ENCODE measurements at regions not wholly inside any gene's neighbourhood (a gene's known extent, or its start where the extent isn't known, plus 50 kb on each side); places are given as distances from the start of the nearest gene placed in this dataset.

DNA sequence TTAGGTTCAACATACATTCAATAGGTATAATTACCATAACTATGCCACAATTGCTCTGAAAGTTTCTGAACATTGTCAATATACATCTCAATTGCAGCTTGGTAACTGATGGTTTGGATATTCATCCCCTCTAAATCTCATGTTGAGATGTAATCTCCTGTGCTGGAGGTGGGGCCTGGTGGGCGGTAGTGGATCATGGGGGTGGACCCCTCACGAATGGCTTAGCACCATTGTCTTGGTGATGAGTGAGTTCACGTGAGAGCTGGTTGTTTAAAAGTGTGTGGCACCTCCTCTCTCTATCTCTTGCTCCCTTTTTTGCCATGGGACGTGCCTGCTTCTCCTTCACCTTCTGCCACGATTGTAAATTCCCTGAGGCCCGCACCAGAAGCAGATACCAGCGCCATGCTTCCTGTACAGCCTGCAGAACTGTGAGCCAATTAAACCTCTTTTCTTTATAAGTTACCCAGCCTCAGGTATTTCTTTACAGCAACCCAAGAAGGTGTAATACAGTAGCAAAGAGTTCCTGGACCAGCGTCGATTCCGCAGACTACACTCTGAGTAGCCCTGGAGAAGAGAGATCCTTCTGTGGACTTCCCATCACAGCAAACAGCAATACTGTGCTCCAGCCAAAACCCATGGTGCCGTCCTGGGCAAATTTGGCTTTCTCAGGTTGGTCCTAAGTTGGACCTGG is 83.8 kb upstream of the GRB10 start:
- no peak overlapping the region for H3K9ac ChIP-seq (ENCODE audit: low read depth in 1 of 2, low read length in 2 of 2)
- 91% methylated on average over 11 of the region's 11 CpGs for WGBS
- DNase-seq (ENCODE audit: low spot score), result no peak
- no peak overlapping the region for H3K4me3 ChIP-seq (ENCODE audit: low read depth in 1 of 3, low read length in 3 of 3)
- no peak overlapping the region for H3K27ac ChIP-seq (ENCODE audit: low read depth in 1 of 2, low read length in 2 of 2)
- H3K9me3 ChIP-seq (ENCODE audit: control insufficient read depth in 4 of 4, low read length in 3 of 4), result no peaks in the 10 kb centered on the region
- H3K36me3 ChIP-seq (ENCODE audit: control insufficient read depth in 4 of 4, insufficient read depth in 3 of 4, low read depth in 1 of 4, low read length in 3 of 4), result no peaks in the 10 kb centered on the region
- H3K27me3 ChIP-seq (ENCODE audit: control insufficient read depth in 4 of 4, insufficient read depth in 4 of 4, low read length in 3 of 4), result no peaks in the 10 kb centered on the region
- H3K4me1 ChIP-seq (ENCODE audit: control insufficient read depth in 4 of 4, insufficient read depth in 4 of 4, low read length in 3 of 4), result no peaks in the 10 kb centered on the region
- TF ChIP-seq, protein P1, sequence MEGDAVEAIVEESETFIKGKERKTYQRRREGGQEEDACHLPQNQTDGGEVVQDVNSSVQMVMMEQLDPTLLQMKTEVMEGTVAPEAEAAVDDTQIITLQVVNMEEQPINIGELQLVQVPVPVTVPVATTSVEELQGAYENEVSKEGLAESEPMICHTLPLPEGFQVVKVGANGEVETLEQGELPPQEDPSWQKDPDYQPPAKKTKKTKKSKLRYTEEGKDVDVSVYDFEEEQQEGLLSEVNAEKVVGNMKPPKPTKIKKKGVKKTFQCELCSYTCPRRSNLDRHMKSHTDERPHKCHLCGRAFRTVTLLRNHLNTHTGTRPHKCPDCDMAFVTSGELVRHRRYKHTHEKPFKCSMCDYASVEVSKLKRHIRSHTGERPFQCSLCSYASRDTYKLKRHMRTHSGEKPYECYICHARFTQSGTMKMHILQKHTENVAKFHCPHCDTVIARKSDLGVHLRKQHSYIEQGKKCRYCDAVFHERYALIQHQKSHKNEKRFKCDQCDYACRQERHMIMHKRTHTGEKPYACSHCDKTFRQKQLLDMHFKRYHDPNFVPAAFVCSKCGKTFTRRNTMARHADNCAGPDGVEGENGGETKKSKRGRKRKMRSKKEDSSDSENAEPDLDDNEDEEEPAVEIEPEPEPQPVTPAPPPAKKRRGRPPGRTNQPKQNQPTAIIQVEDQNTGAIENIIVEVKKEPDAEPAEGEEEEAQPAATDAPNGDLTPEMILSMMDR (IDR thresholded peaks at IDR 0.05; ENCODE audit: low read depth, low read length, missing input control), result no peak
- no peak for TF ChIP-seq GABPA (IDR thresholded peaks at IDR 0.05 in 1 of 2, conservative IDR thresholded peaks at IDR 0.05 in 1 of 2)
- no peak for TF ChIP-seq FOXA1 (IDR thresholded peaks at IDR 0.05)
- TF ChIP-seq REST (IDR thresholded peaks at IDR 0.05), result no peak
- no peak for TF ChIP-seq YY1 (IDR thresholded peaks at IDR 0.05)
- no peak for TF ChIP-seq JUND (IDR thresholded peaks at IDR 0.05)
- TF ChIP-seq SP1 (IDR thresholded peaks at IDR 0.05), result no peak
- TF ChIP-seq MAX (IDR thresholded peaks at IDR 0.05), result no peak
- TF ChIP-seq ZBTB33 (IDR thresholded peaks at IDR 0.05), result no peak
- TF ChIP-seq EGR1 (IDR thresholded peaks at IDR 0.05; ENCODE audit: low read depth in 2 of 2), result no peak
- no peak for TF ChIP-seq ATF3 (IDR thresholded peaks at IDR 0.05)
- no peak for TF ChIP-seq HNF4A (conservative IDR thresholded peaks at IDR 0.05)
- TF ChIP-seq NR2F2 (IDR thresholded peaks at IDR 0.05), result no peak

- WGBS, result 27% methylated on average over 5 of the region's 5 CpGs
- no peak overlapping the region for H3K4me3 ChIP-seq (ENCODE audit: low read depth in 1 of 3, low read length in 3 of 3)
- H3K27ac ChIP-seq (ENCODE audit: low read depth in 1 of 2, low read length in 2 of 2), result no peak overlapping the region
- H3K4me1 ChIP-seq (ENCODE audit: control insufficient read depth in 4 of 4, insufficient read depth in 4 of 4, low read length in 3 of 4), result no peaks in the 10 kb centered on the region
- no peak overlapping the region for H3K9ac ChIP-seq (ENCODE audit: low read depth in 1 of 2, low read length in 2 of 2)
- DNase-seq (ENCODE audit: low spot score), result no peak
- no peaks in the 10 kb centered on the region for H3K9me3 ChIP-seq (ENCODE audit: control insufficient read depth in 4 of 4, low read length in 3 of 4)
- H3K36me3 ChIP-seq (ENCODE audit: control insufficient read depth in 4 of 4, insufficient read depth in 3 of 4, low read depth in 1 of 4, low read length in 3 of 4), result no peaks in the 10 kb centered on the region
- no peaks in the 10 kb centered on the region for H3K27me3 ChIP-seq (ENCODE audit: control insufficient read depth in 4 of 4, insufficient read depth in 4 of 4, low read length in 3 of 4)
- TF ChIP-seq FOXA1 (IDR thresholded peaks at IDR 0.05) (no peak), JUND (IDR thresholded peaks at IDR 0.05) (no peak), MAX (IDR thresholded peaks at IDR 0.05) (no peak), ZBTB33 (IDR thresholded peaks at IDR 0.05) (no peak), FOXA2 (IDR thresholded peaks at IDR 0.05) (no peak), REST (IDR thresholded peaks at IDR 0.05) (no peak), HNF4A (conservative IDR thresholded peaks at IDR 0.05) (no peak), RXRA (IDR thresholded peaks at IDR 0.05) (no peak), ATF3 (IDR thresholded peaks at IDR 0.05) (no peak)
Observed at GRCh38 chr7:50865450-50865849, 82.8 kb upstream of the GRB10 start.

Data from liver (tissue), 8 donors.